ENCODE measurements at regions not wholly inside any gene's neighbourhood (a gene's known extent, or its start where the extent isn't known, plus 50 kb on each side); places are given as distances from the start of the nearest gene placed in this dataset.

DNA sequence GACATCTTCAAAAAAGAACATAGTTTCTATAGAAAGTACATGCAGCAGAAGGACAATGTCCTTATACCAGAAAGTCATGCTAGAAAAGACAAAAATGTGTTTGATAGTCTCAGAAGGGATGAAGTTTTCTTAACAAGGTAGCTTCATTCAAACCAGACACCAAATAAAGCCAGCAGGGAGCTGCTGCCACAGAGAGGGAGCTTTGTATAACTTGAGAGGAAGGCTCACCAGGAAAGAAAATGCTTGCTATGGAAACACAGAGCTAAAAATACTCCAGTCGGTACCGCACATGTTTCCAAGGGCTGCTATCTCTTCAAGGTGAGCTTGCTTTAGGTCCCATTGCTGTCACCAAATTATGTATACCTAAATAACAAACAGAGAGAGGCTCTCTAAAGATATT lies 1074.8 kb upstream of the ALCAM start:
- DNase-seq (ENCODE audit: low spot score), result no peak
- no peak for TF ChIP-seq CTCF (conservative IDR thresholded peaks at IDR 0.05; ENCODE audit: low read depth)
- H3K27ac ChIP-seq, result no peak overlapping the region
- POLR2A ChIA-PET (ENCODE audit: low non-redundant PET), result no interaction called here
- CTCF ChIA-PET, result no interaction called here

GRCh38 chr3:104297617-104298016 lies 1069.1 kb upstream of the ALCAM start:
- no peak for TF ChIP-seq CTCF (conservative IDR thresholded peaks at IDR 0.05; ENCODE audit: low read depth)
- CTCF ChIA-PET, result no interaction called here
- no peak overlapping the region for H3K27ac ChIP-seq
- DNase-seq (ENCODE audit: low spot score), result no peak
- POLR2A ChIA-PET (ENCODE audit: low non-redundant PET), result no interaction called here

GRCh38 chr3:104298662-104299061 lies 1068.0 kb upstream of the ALCAM start:
- no peak for DNase-seq (ENCODE audit: low spot score)
- no peak for TF ChIP-seq CTCF (conservative IDR thresholded peaks at IDR 0.05; ENCODE audit: low read depth)
- POLR2A ChIA-PET (ENCODE audit: low non-redundant PET), result no interaction called here
- CTCF ChIA-PET, result interaction anchor here (0.6 kb wide), 1 partner anchor 393 kb away, joined by 7 read pairs; no protein-coding TSS in a partner anchor
- H3K27ac ChIP-seq, result no peak overlapping the region

DNA sequence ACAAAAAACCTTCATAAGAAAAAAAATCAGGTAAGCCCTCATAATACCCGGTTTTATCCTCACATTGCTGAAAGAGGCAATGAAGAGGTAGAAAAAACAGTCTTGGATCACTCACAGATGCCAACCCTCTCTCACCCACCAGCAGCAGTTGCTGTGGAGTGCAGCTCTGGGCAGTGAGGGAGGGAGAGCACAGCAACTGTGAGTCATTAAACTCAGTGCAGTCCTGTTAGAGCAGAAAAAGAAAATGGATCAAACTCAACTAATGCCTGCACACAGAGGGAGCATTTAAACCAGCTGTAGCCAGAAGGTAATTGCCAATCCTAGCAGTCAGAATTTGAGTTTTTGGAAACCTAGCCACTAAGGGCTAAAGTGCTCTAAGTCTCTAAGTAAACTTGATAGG lies 1050.6 kb upstream of the ALCAM start:
- DNase-seq (ENCODE audit: low spot score), result no peak
- no peak for TF ChIP-seq CTCF (conservative IDR thresholded peaks at IDR 0.05; ENCODE audit: low read depth)
- ChIA-PET POLR2A (ENCODE audit: low non-redundant PET) (no interaction called here), CTCF (interaction anchor here (0.6 kb wide), 1 partner anchor 12 kb away, joined by 3 read pairs; no protein-coding TSS in a partner anchor)
- no peak overlapping the region for H3K27ac ChIP-seq

DNA sequence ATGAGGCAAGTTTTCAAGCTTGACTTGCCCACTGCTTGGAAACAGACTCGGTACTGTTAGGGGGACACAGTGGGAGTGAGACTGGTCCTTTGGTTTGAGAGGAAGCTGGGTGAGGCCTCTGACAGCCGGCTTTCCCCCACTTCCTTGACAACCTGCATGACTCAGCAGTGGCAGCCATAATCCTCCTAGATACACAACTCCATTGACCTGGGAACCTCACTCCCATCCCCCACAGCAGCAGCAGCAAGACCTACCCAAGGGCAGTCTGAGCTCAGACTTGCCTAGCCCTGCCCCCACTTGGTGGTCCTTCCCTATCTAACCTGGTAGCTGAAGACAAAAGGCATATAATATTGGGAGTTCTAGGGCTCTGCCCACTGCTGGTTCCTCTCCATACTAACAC lies 1043.5 kb upstream of the ALCAM start:
- H3K27ac ChIP-seq, result no peak overlapping the region
- ChIA-PET CTCF (no interaction called here), POLR2A (ENCODE audit: low non-redundant PET) (no interaction called here)
- no peak for TF ChIP-seq CTCF (conservative IDR thresholded peaks at IDR 0.05; ENCODE audit: low read depth)
- DNase-seq (ENCODE audit: low spot score), result no peak

DNA sequence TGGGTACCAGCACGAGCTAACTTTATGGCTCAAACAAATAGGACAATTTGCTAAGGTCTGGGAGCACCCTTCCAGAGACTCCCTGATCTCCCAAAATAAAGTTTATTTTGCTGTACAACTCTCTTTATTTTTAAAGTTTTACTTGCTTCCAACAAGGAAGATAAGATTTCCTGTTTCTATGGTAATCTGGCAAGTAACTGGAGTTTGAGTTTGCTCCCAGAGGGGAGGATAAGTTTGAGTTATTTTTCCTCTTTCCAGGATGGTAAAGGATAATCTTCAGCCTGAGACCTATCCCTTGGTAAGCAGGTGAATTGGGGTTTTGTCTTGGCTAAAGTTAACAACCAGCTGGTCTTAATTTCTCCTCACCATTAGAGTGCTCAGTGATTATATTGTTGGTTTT lies 1019.4 kb upstream of the ALCAM start:
- no peak for DNase-seq (ENCODE audit: low spot score)
- POLR2A ChIA-PET (ENCODE audit: low non-redundant PET), result no interaction called here

More for the DNA sequence above, 1019.4 kb upstream of the ALCAM start:
- no peak overlapping the region for H3K27ac ChIP-seq
- no peak for TF ChIP-seq CTCF (conservative IDR thresholded peaks at IDR 0.05; ENCODE audit: low read depth)
- CTCF ChIA-PET, result no interaction called here
